Activated CD4-positive, alpha-beta T cell treated with anti-CD3 and anti-CD28 coated beads, Interleukin-2, amount 10 ng/mL, durations not matched to agents 24 days and 14 days (primary cell): ENCODE measurements at regions not wholly inside any gene's neighbourhood (a gene's known extent, or its start where the extent isn't known, plus 50 kb on each side); places are given as distances from the start of the nearest gene placed in this dataset.

ENCODE experiments used
- DNase-seq: peaks from one replicate; pipeline ENCODE4 v3.0.0; 2022
- H3K27ac Mint-ChIP-seq: one replicate; pipeline ENCODE4 v1.8.0; 2022; ENCODE audit warnings: mild to moderate bottlenecking, mixed read lengths
- H3K27me3 Mint-ChIP-seq: one replicate; pipeline ENCODE4 v1.8.0; 2022; ENCODE audit warnings: mixed read lengths
- H3K36me3 Mint-ChIP-seq: one replicate; pipeline ENCODE4 v1.8.0; 2022; ENCODE audit warnings: low read depth, mild to moderate bottlenecking, mixed read lengths
- H3K4me1 Mint-ChIP-seq: one replicate; pipeline ENCODE4 v1.8.0; 2021; ENCODE audit warnings: mixed read lengths
- H3K4me3 Mint-ChIP-seq: one replicate; pipeline ENCODE4 v1.8.0; 2022; ENCODE audit warnings: mild to moderate bottlenecking, moderate library complexity, mixed read lengths
- H3K9me3 Mint-ChIP-seq: one replicate; pipeline ENCODE4 v1.8.0; 2021; ENCODE audit warnings: mixed read lengths
- intact Hi-C: fragments of 100-400 bp; cut with micrococcal nuclease; formaldehyde crosslinking; loops from one replicate; pipeline ENCODE4 v1.15.1; 2023

DNA sequence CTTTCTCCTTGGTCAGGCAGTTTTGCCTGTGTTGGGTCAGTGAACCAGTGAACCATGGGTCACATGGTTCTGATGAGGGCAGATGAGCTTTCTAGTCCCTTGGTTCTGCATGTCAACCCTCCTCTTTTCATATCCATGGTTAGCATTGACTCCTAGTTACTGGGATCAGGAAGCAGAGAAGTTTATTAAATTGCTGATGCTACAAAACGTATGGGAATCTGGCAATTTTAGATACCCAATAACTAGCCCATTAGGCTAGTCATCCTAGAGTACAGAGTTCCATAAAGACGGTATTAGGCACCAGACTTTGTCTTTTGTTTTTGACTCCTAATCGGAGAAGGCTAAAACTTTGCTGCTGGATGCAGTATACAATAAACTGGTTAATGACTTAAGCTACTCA lies 273.1 kb downstream of the ATPSCKMT start:
- DNase-seq, result no peak
- H3K27me3 Mint-ChIP-seq, result no peaks in the 10 kb centered on the region
- H3K27ac Mint-ChIP-seq, result no peak overlapping the region
- H3K36me3 Mint-ChIP-seq, result no peaks in the 10 kb centered on the region
- H3K4me1 Mint-ChIP-seq, result no peaks in the 10 kb centered on the region
- intact Hi-C loops, result no loop called here
- no peak overlapping the region for H3K4me3 Mint-ChIP-seq
- H3K9me3 Mint-ChIP-seq, result peaks cover 2% of the 10 kb centered on the region

DNA sequence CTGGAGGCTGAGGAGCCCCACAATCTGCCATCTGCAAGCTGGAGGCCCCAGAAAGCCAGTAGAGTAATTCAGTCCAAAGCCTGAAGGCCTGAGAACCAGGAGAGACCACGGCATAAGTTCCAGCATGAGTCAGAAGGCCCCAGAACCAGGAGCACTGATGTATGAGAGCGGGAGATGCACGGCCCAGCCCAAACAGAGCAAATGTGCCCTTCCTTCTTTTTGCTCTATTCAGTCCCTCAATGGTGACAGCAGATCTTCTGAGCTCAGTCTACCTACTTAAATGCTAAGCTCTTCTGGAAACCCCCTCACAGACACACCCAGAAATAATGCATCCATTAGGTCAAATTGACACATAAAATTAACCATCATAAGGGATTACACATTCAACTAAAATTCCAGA lies 277.6 kb downstream of the ATPSCKMT start:
- H3K27ac Mint-ChIP-seq, result no peak overlapping the region

DNA sequence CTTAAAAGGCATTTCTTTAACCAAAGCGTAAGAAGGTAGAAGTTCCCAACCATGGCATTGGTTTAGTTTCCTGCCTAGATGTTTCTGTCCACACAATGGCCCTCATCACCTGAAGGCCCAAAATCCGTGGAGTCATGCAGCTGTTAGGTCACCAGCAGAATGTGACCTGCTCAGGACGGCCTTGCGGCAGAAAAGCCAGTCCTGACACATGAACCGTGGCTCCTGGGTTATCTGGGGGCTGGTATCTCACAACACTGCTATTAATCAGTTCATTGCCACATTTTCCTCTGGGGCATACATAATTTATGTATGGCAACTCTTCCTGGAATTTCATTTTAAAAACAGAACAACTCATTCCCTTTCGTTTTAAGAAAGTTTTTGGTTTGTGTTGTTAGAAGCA lies 278.4 kb downstream of the ATPSCKMT start:
- Mint-ChIP-seq H3K27ac (no peak overlapping the region), H3K36me3 (no peaks in the 10 kb centered on the region), H3K4me3 (no peak overlapping the region), H3K4me1 (no peaks in the 10 kb centered on the region), H3K9me3 (peaks cover 3% of the 10 kb centered on the region), H3K27me3 (no peaks in the 10 kb centered on the region)
- no peak for DNase-seq
- intact Hi-C loops, result no loop called here

More for the DNA sequence above, 277.6 kb downstream of the ATPSCKMT start:
- no peaks in the 10 kb centered on the region for H3K4me1 Mint-ChIP-seq
- H3K36me3 Mint-ChIP-seq, result no peaks in the 10 kb centered on the region
- H3K27me3 Mint-ChIP-seq, result no peaks in the 10 kb centered on the region
- peaks cover 3% of the 10 kb centered on the region for H3K9me3 Mint-ChIP-seq
- no peak for DNase-seq
- H3K4me3 Mint-ChIP-seq, result no peak overlapping the region
- intact Hi-C loops, result no loop called here

- intact Hi-C loops, result no loop called here
- H3K27me3 Mint-ChIP-seq, result no peaks in the 10 kb centered on the region
- DNase-seq, result no peak
- no peaks in the 10 kb centered on the region for H3K36me3 Mint-ChIP-seq
- no peaks in the 10 kb centered on the region for H3K4me1 Mint-ChIP-seq
- no peak overlapping the region for H3K4me3 Mint-ChIP-seq
- no peak overlapping the region for H3K27ac Mint-ChIP-seq
- H3K9me3 Mint-ChIP-seq, result no peaks in the 10 kb centered on the region
Observed at GRCh38 chr5:9958914-9959313, 290.8 kb downstream of the ATPSCKMT start.

- H3K4me3 Mint-ChIP-seq, result no peak overlapping the region
- H3K27ac Mint-ChIP-seq, result no peak overlapping the region
- H3K4me1 Mint-ChIP-seq, result no peaks in the 10 kb centered on the region
- no peaks in the 10 kb centered on the region for H3K36me3 Mint-ChIP-seq
- H3K27me3 Mint-ChIP-seq, result no peaks in the 10 kb centered on the region
- intact Hi-C loops, result no loop called here
- DNase-seq, result no peak
- no peaks in the 10 kb centered on the region for H3K9me3 Mint-ChIP-seq
Observed at GRCh38 chr5:9957214-9957613, 292.5 kb downstream of the ATPSCKMT start.

GRCh38 chr5:9956725-9957124 lies 293.0 kb downstream of the ATPSCKMT start:
- H3K9me3 Mint-ChIP-seq, result no peaks in the 10 kb centered on the region
- H3K4me1 Mint-ChIP-seq, result no peaks in the 10 kb centered on the region
- no peaks in the 10 kb centered on the region for H3K27me3 Mint-ChIP-seq
- H3K36me3 Mint-ChIP-seq, result no peaks in the 10 kb centered on the region
- no peak overlapping the region for H3K4me3 Mint-ChIP-seq
- intact Hi-C loops, result no loop called here
- DNase-seq, result no peak
- no peak overlapping the region for H3K27ac Mint-ChIP-seq

GRCh38 chr5:9955586-9955985 lies 294.1 kb downstream of the ATPSCKMT start:
- Mint-ChIP-seq H3K4me3 (no peak overlapping the region), H3K36me3 (no peaks in the 10 kb centered on the region), H3K27me3 (no peaks in the 10 kb centered on the region), H3K4me1 (no peaks in the 10 kb centered on the region), H3K27ac (no peak overlapping the region), H3K9me3 (no peaks in the 10 kb centered on the region)
- DNase-seq, result no peak
- intact Hi-C loops, result no loop called here

GRCh38 chr5:9954869-9955268 lies 294.8 kb downstream of the ATPSCKMT start:
- Mint-ChIP-seq H3K27me3 (no peaks in the 10 kb centered on the region), H3K4me1 (no peaks in the 10 kb centered on the region), H3K4me3 (no peak overlapping the region), H3K36me3 (no peaks in the 10 kb centered on the region), H3K9me3 (no peaks in the 10 kb centered on the region), H3K27ac (no peak overlapping the region)
- intact Hi-C loops, result no loop called here
- DNase-seq, result no peak

GRCh38 chr5:9953691-9954090 lies 296.0 kb downstream of the ATPSCKMT start:
- Mint-ChIP-seq H3K4me1 (no peaks in the 10 kb centered on the region), H3K9me3 (no peaks in the 10 kb centered on the region), H3K27ac (no peak overlapping the region), H3K36me3 (no peaks in the 10 kb centered on the region), H3K4me3 (no peak overlapping the region), H3K27me3 (no peaks in the 10 kb centered on the region)
- intact Hi-C loops, result no loop called here
- DNase-seq, result no peak

DNA sequence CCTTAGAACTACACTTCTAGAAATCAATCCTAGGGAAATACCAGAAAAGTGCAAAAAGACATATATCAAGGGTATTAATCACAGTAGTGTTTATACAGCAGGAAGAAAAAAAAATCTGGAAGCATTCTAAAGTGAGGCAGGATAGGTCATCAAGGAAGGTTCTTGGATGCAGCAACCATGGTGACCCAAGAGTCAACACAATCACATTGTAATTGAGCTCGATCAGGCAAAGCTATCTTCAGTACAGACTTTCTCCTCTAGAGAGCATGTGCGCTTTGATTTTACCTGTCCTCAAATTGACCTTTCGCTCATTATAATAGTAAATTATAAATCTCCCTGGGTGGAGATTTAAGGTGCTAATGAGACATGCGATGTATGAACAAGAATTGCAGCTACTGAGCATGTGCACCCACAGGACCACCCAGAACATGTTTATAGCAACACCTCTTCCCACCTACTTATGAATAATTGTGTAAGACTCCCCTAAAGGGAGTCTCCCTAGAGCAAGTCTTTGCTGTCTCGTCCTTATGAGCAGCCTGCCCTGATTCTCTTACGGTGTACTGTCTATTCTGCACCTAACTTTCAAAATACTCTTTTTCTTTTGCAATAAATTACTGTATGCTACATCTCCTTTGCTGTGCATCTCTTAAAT lies 297.7 kb downstream of the ATPSCKMT start:
- Mint-ChIP-seq H3K27ac (no peak overlapping the region), H3K36me3 (no peaks in the 10 kb centered on the region), H3K4me3 (no peak overlapping the region), H3K9me3 (no peaks in the 10 kb centered on the region), H3K4me1 (no peaks in the 10 kb centered on the region), H3K27me3 (no peaks in the 10 kb centered on the region)
- intact Hi-C loops, result no loop called here
- no peak for DNase-seq

- Mint-ChIP-seq H3K4me3 (no peak overlapping the region), H3K36me3 (no peaks in the 10 kb centered on the region), H3K27me3 (no peaks in the 10 kb centered on the region), H3K4me1 (no peaks in the 10 kb centered on the region), H3K9me3 (no peaks in the 10 kb centered on the region), H3K27ac (no peak overlapping the region)
- intact Hi-C loops, result no loop called here
- DNase-seq, result no peak
Observed at GRCh38 chr5:9947944-9948343, 301.7 kb downstream of the ATPSCKMT start.

DNA sequence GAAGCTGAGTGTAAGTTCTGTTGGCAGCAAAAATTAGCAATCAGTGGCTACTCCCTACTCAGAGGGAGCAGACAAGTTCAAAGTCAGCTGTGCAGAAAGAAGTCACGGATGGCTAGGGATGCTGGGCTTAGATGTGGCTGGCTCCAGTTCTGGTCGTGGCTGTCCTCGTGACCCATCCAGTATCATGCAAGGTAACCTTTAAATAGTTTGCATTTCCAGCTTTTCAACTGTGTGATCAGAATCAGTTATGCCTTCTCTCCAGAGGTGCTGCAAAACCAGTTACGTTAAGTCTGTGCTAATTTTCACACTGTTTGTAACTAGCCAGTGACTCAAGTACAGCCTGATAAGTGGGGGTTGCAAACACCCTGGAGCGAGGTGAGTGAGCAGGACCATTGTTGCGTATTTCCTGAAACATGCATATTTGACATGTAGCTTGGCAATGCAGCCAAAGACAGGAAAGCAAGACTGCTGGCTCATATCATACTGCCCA lies 302.4 kb downstream of the ATPSCKMT start:
- H3K4me3 Mint-ChIP-seq, result no peak overlapping the region
- no peak overlapping the region for H3K27ac Mint-ChIP-seq
- H3K27me3 Mint-ChIP-seq, result no peaks in the 10 kb centered on the region
- no peaks in the 10 kb centered on the region for H3K36me3 Mint-ChIP-seq
- H3K4me1 Mint-ChIP-seq, result no peaks in the 10 kb centered on the region
- no peak for DNase-seq
- no peaks in the 10 kb centered on the region for H3K9me3 Mint-ChIP-seq
- intact Hi-C loops, result no loop called here

DNA sequence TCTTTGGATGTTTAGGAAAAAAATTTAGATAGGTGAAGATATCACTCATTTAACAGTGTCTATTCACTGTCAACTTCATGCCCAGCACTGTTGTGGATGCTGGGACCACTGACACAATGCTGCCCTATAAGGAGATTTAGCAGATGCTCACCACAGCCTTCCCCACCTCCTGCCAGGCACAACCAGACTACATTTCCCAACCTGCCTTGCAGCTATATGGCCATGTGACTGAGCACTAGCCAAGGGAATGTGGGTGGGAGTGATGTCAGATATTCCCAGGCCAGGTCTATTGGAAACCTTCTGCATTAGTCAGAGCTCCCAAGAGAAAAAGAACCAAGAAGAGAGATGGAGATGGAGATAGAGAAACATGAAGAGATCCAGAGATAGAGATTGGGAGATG lies 302.6 kb upstream of the TAS2R1 start:
- DNase-seq, result no peak
- Mint-ChIP-seq H3K9me3 (peaks cover 4% of the 10 kb centered on the region), H3K27ac (no peak overlapping the region), H3K27me3 (no peaks in the 10 kb centered on the region), H3K4me1 (no peaks in the 10 kb centered on the region), H3K36me3 (no peaks in the 10 kb centered on the region), H3K4me3 (no peak overlapping the region)
- intact Hi-C loops, result no loop called here

DNA sequence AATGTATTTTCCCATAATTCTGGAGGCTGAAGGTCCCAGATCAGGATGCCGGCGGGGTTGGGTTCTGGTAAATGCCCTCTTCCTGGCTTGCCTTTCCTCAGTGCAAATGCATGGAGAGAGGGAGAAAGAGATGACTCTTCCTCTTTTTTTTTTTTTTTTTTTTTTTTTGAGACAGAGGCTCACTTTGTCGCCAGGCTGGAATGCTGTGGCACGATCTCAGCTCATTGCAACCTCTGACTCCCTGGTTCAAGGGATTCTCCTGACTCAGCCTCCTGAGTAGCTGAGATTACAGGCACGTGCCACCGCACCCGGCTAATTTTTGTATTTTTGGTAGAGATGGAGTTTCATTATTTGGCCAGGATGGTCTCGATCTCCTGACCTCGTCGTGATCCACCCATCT lies 300.0 kb upstream of the TAS2R1 start:
- no peaks in the 10 kb centered on the region for H3K36me3 Mint-ChIP-seq
- no peaks in the 10 kb centered on the region for H3K4me1 Mint-ChIP-seq
- intact Hi-C loops, result no loop called here
- H3K27me3 Mint-ChIP-seq, result no peaks in the 10 kb centered on the region
- H3K9me3 Mint-ChIP-seq, result peaks cover 4% of the 10 kb centered on the region
- DNase-seq, result no peak
- H3K4me3 Mint-ChIP-seq, result no peak overlapping the region
- H3K27ac Mint-ChIP-seq, result no peak overlapping the region

DNA sequence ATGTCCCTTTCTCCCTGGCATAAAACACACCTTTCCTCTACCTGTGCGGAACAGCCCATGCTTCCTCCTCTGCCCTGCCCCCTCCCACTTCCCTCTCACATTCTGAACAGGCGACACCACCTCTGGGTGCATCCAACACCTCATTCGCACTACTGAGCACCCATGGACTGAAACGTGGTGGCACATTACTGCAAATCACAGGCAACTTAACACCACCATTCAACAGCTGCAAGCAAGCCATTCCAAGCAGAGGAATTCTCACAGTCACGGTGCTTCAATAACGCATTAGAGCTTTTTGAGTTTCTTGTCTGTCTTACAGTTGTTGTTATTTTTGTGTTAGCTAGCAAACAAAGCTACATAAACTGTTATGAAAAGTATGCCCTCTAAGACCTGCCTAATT lies 298.2 kb upstream of the TAS2R1 start:
- Mint-ChIP-seq H3K27me3 (no peaks in the 10 kb centered on the region), H3K9me3 (peaks cover 7% of the 10 kb centered on the region)

More for the DNA sequence above, 298.2 kb upstream of the TAS2R1 start:
- intact Hi-C loops, result no loop called here
- H3K36me3 Mint-ChIP-seq, result peaks cover 2% of the 10 kb centered on the region
- no peak for DNase-seq
- H3K4me1 Mint-ChIP-seq, result no peaks in the 10 kb centered on the region
- H3K4me3 Mint-ChIP-seq, result no peak overlapping the region
- no peak overlapping the region for H3K27ac Mint-ChIP-seq
